Suprapubic skin (tissue), 4 donors: ENCODE measurements at regions not wholly inside any gene's neighbourhood (a gene's known extent, or its start where the extent isn't known, plus 50 kb on each side); places are given as distances from the start of the nearest gene placed in this dataset.

Source experiments
- CTCF ChIP-seq, 2 donors: fragments of 200-600 bp in 1 of 2; fragments of 450-650 bp in 1 of 2; sonication (generic) in 1 of 2; IDR thresholded peaks; one replicate each; pipeline ENCODE4 v1.5.1; 2016 to 2019; ENCODE audit warnings: antibody characterized with exemption in 2 of 2, mild to moderate bottlenecking in 1 of 2, moderate library complexity in 1 of 2
- EP300 ChIP-seq: sonication (generic); formaldehyde crosslinking; IDR thresholded peaks from one replicate; pipeline ENCODE4 v1.6.1; 2017; ENCODE audit warnings: antibody characterized with exemption
- POLR2A ChIP-seq, 2 donors: fragments of 450-650 bp; IDR thresholded peaks; one replicate each; pipeline ENCODE4 v1.6.1; 2017; ENCODE audit warnings: antibody characterized with exemption in 2 of 2, mild to moderate bottlenecking in 2 of 2, moderate library complexity in 2 of 2
- POLR2AphosphoS5 ChIP-seq, 3 donors: sonication (generic); formaldehyde crosslinking; IDR thresholded peaks; one replicate each; pipeline ENCODE4 v1.6.1; 2017; ENCODE audit warnings: antibody characterized with exemption in 3 of 3

GRCh38 chr9:129467739-129468666, 152.9 kb downstream of the C9orf50 start:
- no peak for TF ChIP-seq CTCF (IDR thresholded peaks at IDR 0.05)
- TF ChIP-seq POLR2A (IDR thresholded peaks at IDR 0.05), result no peak
- TF ChIP-seq POLR2AphosphoS5 (IDR thresholded peaks at IDR 0.05), result no peak
- no peak for TF ChIP-seq EP300
